ENCODE measurements at regions not wholly inside any gene's neighbourhood (a gene's known extent, or its start where the extent isn't known, plus 50 kb on each side); places are given as distances from the start of the nearest gene placed in this dataset.

- POLR2A ChIA-PET = no interaction called here
- no peaks in the 10 kb centered on the region for H3K9me3 ChIP-seq (replicated peaks; ENCODE audit: control insufficient read depth, insufficient read depth, low read length)
- no peak overlapping the region for H3K27ac ChIP-seq (ENCODE audit: control insufficient read depth, insufficient read depth)
- ATAC-seq = no peak
- H3K4me2 ChIP-seq (ENCODE audit: control insufficient read depth, insufficient read depth) = no peak overlapping the region
- BruUV-seq (replicated peaks) = no TSS peak
- no peaks in the 10 kb centered on the region for H3K27me3 ChIP-seq (replicated peaks in 1 of 2; ENCODE audit: control insufficient read depth in 2 of 2, insufficient read depth in 2 of 2, low read length in 1 of 2)
- no peaks in the 10 kb centered on the region for H4K20me1 ChIP-seq (ENCODE audit: control insufficient read depth, insufficient read depth)
- H3K4me1 ChIP-seq (ENCODE audit: control insufficient read depth, insufficient read depth, low read length) = no peaks in the 10 kb centered on the region
- no peaks in the 10 kb centered on the region for H3K36me3 ChIP-seq (ENCODE audit: control insufficient read depth in 2 of 2, insufficient read depth in 2 of 2, low read length in 1 of 2)
- TF ChIP-seq ZSCAN29 (IDR thresholded peaks at IDR 0.05) (no peak), IRF4 (IDR thresholded peaks at IDR 0.05; ENCODE audit: low read depth, low read length) (no peak), EP300 (IDR thresholded peaks at IDR 0.05; ENCODE audit: borderline replicate concordance in 1 of 2, control insufficient read depth in 1 of 2, low read depth in 2 of 2, low read length in 2 of 2) (no peak), ATF7 (IDR thresholded peaks at IDR 0.05; ENCODE audit: low read depth) (no peak), ZNF622 (IDR thresholded peaks at IDR 0.05) (no peak), CHD2 (IDR thresholded peaks at IDR 0.05; ENCODE audit: borderline replicate concordance, low read depth, low read length) (no peak), RAD51 (IDR thresholded peaks at IDR 0.05) (no peak), SMC3 (IDR thresholded peaks at IDR 0.05; ENCODE audit: borderline replicate concordance, low read length) (no peak), EGR1 (IDR thresholded peaks at IDR 0.05; ENCODE audit: borderline replicate concordance in 1 of 2, low read depth in 2 of 2, low read length in 2 of 2) (no peak), STAT3 (IDR thresholded peaks at IDR 0.05; ENCODE audit: low read depth, low read length) (no peak), ZNF274 (IDR thresholded peaks at IDR 0.05; ENCODE audit: insufficient read depth, insufficient read length) (no peak), ZNF24 (IDR thresholded peaks at IDR 0.05) (no peak)
- FAIRE-seq = no peak
- SMC1A ChIA-PET (ENCODE audit: uncharacterized antibody, unreplicated experiment) = interaction anchor here (1.7 kb wide), 1 partner anchor 9 kb away, joined by 6 read pairs; no protein-coding TSS in a partner anchor
- H3K4me3 ChIP-seq = no peak overlapping the region
- H2AFZ ChIP-seq (ENCODE audit: control insufficient read depth, low read depth, low read length) = no peak overlapping the region
- in situ Hi-C loops (cut with MboI) (no loop called here), intact Hi-C loops (cut with micrococcal nuclease; ENCODE audit: unreplicated experiment) (no loop called here)
- no peaks in the 10 kb centered on the region for H3K79me2 ChIP-seq (ENCODE audit: control insufficient read depth, insufficient read depth, low read length)
- RAD21 ChIA-PET (ENCODE audit: unreplicated experiment) = no interaction called here
- no peak for DNase-seq (ENCODE audit: low read depth, low spot score)
- CTCF ChIA-PET = no interaction called here
- H3K9ac ChIP-seq (ENCODE audit: control insufficient read depth, insufficient read depth, low read length) = no peak overlapping the region
These were observed 371.8 kb downstream of the SLITRK6 start for GRCh38 chr13:85427416-85427815.
